ENCODE measurements at regions not wholly inside any gene's neighbourhood (a gene's known extent, or its start where the extent isn't known, plus 50 kb on each side); places are given as distances from the start of the nearest gene placed in this dataset.
"Not testable (repeated sequence)": the region's sequence is repeated elsewhere in the genome, so short reads cannot be mapped to it uniquely, and the experiment has no call there.

GRCh38 chr3:163513149-163513657 lies 1565.1 kb downstream of the SI start:
- DNase-seq = no peak

GRCh38 chr3:163508206-163508605 lies 1570.1 kb downstream of the SI start:
- peak; percentile 0 for DNase-seq

GRCh38 chr3:163504974-163505373 lies 1573.3 kb downstream of the SI start:
- DNase-seq = no peak

- DNase-seq = not testable (repeated sequence)
These were observed 1578.5 kb downstream of the SI start for GRCh38 chr3:163499736-163500219.

- not testable (repeated sequence) for DNase-seq
These were observed 1579.2 kb downstream of the SI start for GRCh38 chr3:163498842-163499735.

- no peak for DNase-seq
These were observed 1586.6 kb downstream of the SI start for GRCh38 chr3:163491714-163492113.

GRCh38 chr3:163490119-163490518 lies 1588.2 kb downstream of the SI start:
- DNase-seq = no peak

GRCh38 chr3:163482695-163483094 lies 1595.6 kb downstream of the SI start:
- no peak for DNase-seq

- DNase-seq = no peak
These were observed 1596.6 kb downstream of the SI start for GRCh38 chr3:163481738-163482137.

GRCh38 chr3:163476179-163476578 lies 1602.1 kb downstream of the SI start:
- no peak for DNase-seq

GRCh38 chr3:163474766-163475165 lies 1603.5 kb downstream of the SI start:
- DNase-seq = no peak

GRCh38 chr3:163468531-163469335 lies 1609.6 kb downstream of the SI start:
- no peak for DNase-seq

- no peak for DNase-seq
These were observed 1615.8 kb downstream of the SI start for GRCh38 chr3:163462446-163462845.

GRCh38 chr3:163450698-163451097 lies 1627.6 kb downstream of the SI start:
- no peak for DNase-seq

- no peak for DNase-seq
These were observed 1639.5 kb downstream of the SI start for GRCh38 chr3:163438760-163439159.

- no peak for DNase-seq
These were observed 1655.6 kb downstream of the SI start for GRCh38 chr3:163422671-163423070.

- no peak for DNase-seq
These were observed 1686.7 kb downstream of the SI start for GRCh38 chr3:163391407-163392181.

- no peak for DNase-seq
These were observed 1693.9 kb downstream of the SI start for GRCh38 chr3:163384383-163384782.

GRCh38 chr3:163382183-163382582 lies 1696.1 kb downstream of the SI start:
- no peak for DNase-seq

- no peak for DNase-seq
These were observed 1710.1 kb downstream of the SI start for GRCh38 chr3:163368168-163368567.

- DNase-seq = no peak
These were observed 1713.6 kb downstream of the SI start for GRCh38 chr3:163364717-163365116.

GRCh38 chr3:163362151-163362550 lies 1716.1 kb downstream of the SI start:
- DNase-seq = no peak
